ENCODE measurements at regions not wholly inside any gene's neighbourhood (a gene's known extent, or its start where the extent isn't known, plus 50 kb on each side); places are given as distances from the start of the nearest gene placed in this dataset.
"Not testable (repeated sequence)": the region's sequence is repeated elsewhere in the genome, so short reads cannot be mapped to it uniquely, and the experiment has no call there.

DNA sequence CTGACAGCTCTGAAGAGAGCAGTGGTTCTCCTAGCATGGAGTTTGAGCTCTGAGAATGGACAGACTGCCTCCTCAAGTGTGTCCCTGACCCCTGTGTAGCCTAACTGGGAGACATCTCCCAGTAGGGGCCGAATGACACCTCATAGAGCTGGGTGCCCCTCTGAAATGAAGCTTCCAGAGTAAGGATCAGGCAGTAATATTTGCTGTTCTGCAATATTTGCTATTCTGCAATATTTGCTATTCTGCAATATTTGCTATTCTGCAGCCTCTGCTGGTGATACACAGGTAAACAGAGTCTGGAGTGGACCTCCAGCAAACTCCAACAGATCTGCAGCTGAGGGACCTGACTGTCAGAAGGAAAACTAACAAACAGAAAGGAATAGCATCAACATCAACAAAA is 105.5 kb downstream of the BUD13 start:
- not testable (repeated sequence) for DNase-seq (ENCODE audit: low read depth in 3 of 3, low spot score in 2 of 3)

DNA sequence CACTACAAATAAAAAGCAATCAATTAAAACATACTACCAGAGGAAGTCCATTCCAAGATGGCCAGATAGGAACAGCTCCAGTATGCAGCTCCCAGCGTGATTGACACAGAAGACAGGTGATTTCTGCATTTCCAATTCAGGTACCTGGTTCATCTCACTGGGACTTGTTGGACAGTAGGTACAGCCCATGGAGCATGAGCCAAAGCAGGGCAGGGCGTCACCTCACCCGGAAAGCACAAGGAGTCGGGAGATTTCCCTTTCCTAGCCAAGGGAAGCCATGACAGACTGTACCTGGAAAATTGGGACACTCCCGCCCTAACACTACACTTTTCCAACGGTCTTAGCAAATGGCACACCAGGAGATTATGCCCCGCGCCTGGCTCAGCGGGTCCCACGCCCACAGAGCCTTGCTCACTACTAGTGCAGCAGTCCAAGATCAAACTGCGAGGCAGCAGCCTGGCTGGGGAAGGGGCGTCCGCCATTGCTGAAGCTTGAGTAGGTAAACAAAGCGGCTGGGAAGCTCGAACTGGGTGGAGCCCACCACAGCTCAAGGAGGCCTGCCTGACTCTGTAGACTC is 106.0 kb downstream of the BUD13 start:
- DNase-seq (ENCODE audit: low read depth in 3 of 3, low spot score in 2 of 3), result not testable (repeated sequence)

DNA sequence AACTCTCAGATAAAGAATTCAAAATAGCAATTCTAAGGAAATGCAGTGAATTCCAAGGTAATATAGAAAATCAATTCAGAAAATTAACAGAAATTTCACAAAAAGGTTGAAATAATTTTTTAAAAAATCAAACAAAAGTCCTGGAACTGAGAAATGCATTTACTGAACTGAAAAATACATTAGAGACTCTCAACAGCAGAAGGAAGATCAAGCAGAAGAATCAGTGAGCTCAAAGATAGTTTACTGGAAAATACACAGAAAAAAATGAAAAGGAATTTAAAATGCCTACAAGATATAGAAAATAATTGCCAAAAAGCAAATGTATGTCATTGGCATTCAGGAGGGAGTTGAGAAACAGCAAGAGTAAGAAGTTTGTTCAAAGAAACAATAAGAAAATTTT is 107.3 kb downstream of the BUD13 start:
- DNase-seq (ENCODE audit: low read depth in 3 of 3, low spot score in 2 of 3), result no peak

DNA sequence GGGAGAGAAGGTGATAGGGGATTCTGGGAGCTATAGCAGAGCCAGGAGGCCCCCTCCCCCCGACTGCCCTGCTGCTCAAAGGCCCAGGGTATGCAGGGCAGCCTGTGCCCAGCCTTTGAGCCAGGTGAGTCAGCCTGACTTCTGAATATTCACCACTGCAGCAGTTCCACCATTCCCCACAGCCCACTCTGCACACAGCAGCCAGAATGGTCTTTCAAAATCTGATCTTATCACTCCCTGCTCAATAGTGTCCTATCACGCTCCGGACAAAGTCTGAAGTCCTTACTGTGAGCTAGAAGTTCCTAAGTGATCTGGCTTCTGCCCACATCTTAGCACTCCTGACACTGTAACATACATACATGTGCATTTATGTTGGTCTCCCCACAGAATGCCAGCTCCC is 111.7 kb downstream of the BUD13 start:
- DNase-seq (ENCODE audit: low read depth in 3 of 3, low spot score in 2 of 3), result no peak

DNA sequence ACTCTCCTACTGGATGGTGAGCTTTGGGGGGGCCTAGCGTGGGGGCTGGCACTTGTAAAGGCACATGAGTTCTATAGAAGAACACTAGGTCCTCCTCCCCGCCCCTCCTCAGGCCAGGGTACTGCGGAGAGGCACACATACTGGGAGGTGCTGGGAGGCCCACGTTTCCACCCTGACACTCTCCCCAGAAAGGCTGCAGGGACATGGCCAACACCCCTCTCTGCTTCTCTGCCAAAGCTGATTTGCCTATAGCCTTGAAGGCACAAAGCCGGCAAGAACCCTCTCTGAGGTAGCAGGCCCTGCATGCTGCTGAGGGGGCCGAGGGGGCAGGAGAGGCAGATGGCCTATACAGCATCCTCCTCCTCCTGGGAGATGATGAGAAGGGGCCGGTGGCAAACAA is 112.8 kb downstream of the BUD13 start:
- DNase-seq (ENCODE audit: low read depth in 3 of 3, low spot score in 2 of 3), result no peak

GRCh38 chr11:116658876-116659535 is 113.8 kb downstream of the BUD13 start:
- no peak for DNase-seq (ENCODE audit: low read depth in 3 of 3, low spot score in 2 of 3)

GRCh38 chr11:116657842-116658825 is 114.7 kb downstream of the BUD13 start:
- no peak for DNase-seq (ENCODE audit: low read depth in 3 of 3, low spot score in 2 of 3)

- DNase-seq (ENCODE audit: low read depth in 3 of 3, low spot score in 2 of 3), result no peak
Measured at GRCh38 chr11:116656011-116656410, 116.8 kb downstream of the BUD13 start.

GRCh38 chr11:116654526-116654925 is 118.3 kb downstream of the BUD13 start:
- DNase-seq (ENCODE audit: low read depth in 3 of 3, low spot score in 2 of 3), result no peak

GRCh38 chr11:116653206-116653605 is 119.6 kb downstream of the BUD13 start:
- no peak for DNase-seq (ENCODE audit: low read depth in 3 of 3, low spot score in 2 of 3)

GRCh38 chr11:116651737-116652237 is 121.0 kb downstream of the BUD13 start:
- no peak for DNase-seq (ENCODE audit: low read depth in 3 of 3, low spot score in 2 of 3)

GRCh38 chr11:116651098-116651736 is 121.6 kb downstream of the BUD13 start:
- no peak for DNase-seq (ENCODE audit: low read depth in 3 of 3, low spot score in 2 of 3)

DNA sequence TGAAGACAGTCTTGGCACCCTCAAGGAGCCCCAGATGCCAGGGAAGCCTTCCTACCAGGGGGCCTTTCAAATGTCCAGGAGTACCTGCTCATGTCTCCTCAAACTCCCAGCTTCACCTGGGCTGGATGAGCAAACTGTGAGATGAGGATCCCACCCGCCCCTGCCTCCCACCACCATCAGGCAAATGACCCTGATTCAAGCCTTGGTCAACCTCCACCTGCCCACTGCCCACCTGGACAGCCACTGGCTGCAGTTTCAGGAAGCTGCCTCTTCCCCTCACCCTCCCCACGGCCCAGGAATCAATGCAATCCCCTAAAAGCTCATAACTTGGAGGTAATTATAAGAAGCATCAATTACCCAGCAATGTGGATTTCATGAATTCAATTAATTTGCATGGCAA is 122.7 kb downstream of the BUD13 start:
- no peak for DNase-seq (ENCODE audit: low read depth in 3 of 3, low spot score in 2 of 3)

- no peak for DNase-seq (ENCODE audit: low read depth in 3 of 3, low spot score in 2 of 3)
Measured at GRCh38 chr11:116649268-116649667, 123.5 kb downstream of the BUD13 start.

- no peak for DNase-seq (ENCODE audit: low read depth in 3 of 3, low spot score in 2 of 3)
Measured at GRCh38 chr11:116648247-116649174, 124.3 kb downstream of the BUD13 start.

GRCh38 chr11:116647305-116648080 is 125.3 kb downstream of the BUD13 start:
- DNase-seq (ENCODE audit: low read depth in 3 of 3, low spot score in 2 of 3), result no peak

GRCh38 chr11:116646191-116646590 is 126.6 kb downstream of the BUD13 start:
- no peak for DNase-seq (ENCODE audit: low read depth in 3 of 3, low spot score in 2 of 3)

- no peak for DNase-seq (ENCODE audit: low read depth in 3 of 3, low spot score in 2 of 3)
Measured at GRCh38 chr11:116644941-116645305, 127.9 kb downstream of the BUD13 start.
